Large intestine (tissue), 3 donors: ENCODE measurements at regions not wholly inside any gene's neighbourhood (a gene's known extent, or its start where the extent isn't known, plus 50 kb on each side); places are given as distances from the start of the nearest gene placed in this dataset.
A peak's percentile ranks its signal among the peaks of the same experiment; 100 is the strongest.

Experiments used
- DNase-seq, 2 donors: peaks; one replicate each; pipeline versions ENCODE4 v3.0.0 to v3.0.0-alpha.2; 2013
- H3K27ac ChIP-seq: one replicate; pipeline ENCODE4 v1.5.1; 2013; ENCODE audit warnings: low read length
- H3K27me3 ChIP-seq: 2 replicates; pipeline ENCODE4 v1.6.1; 2013; ENCODE audit warnings: low read length; ENCODE audit not compliant: control insufficient read depth, insufficient read depth
- H3K36me3 ChIP-seq: 2 replicates; pipeline ENCODE4 v1.6.1; 2013; ENCODE audit warnings: low read length; ENCODE audit not compliant: control insufficient read depth, insufficient read depth
- H3K4me1 ChIP-seq: one replicate; pipeline ENCODE4 v1.6.1; 2013; ENCODE audit warnings: low read length; ENCODE audit not compliant: control insufficient read depth, insufficient read depth
- H3K4me3 ChIP-seq: one replicate; pipeline ENCODE4 v1.5.1; 2013; ENCODE audit warnings: low read length
- H3K9me3 ChIP-seq: one replicate; pipeline ENCODE4 v1.6.1; 2013; ENCODE audit warnings: mild to moderate bottlenecking, low read depth, low read length, moderate library complexity; ENCODE audit not compliant: control insufficient read depth
- WGBS: methylation state at CpG from one replicate; pipeline ENCODE4 v1.1.5; 2013; ENCODE audit warnings: low lambda C conversion rate; ENCODE audit not compliant: insufficient coverage; 5-methylcytosine and 5-hydroxymethylcytosine counted together

- 84% methylated on average over 2 of the region's 13 CpGs for WGBS
- DNase-seq, result no peak
- Histone ChIP-seq H3K27ac (no peak overlapping the region), H3K4me1 (peaks cover 6% of the 10 kb centered on the region), H3K4me3 (peak overlapping the region; percentile 22), H3K9me3 (no peaks in the 10 kb centered on the region), H3K27me3 (peaks cover 65% of the 10 kb centered on the region), H3K36me3 (no peaks in the 10 kb centered on the region)
Observed at GRCh38 chr17:77888242-77889134, 70.0 kb upstream of the TNRC6C start.

- 80% methylated on average over 2 of the region's 4 CpGs for WGBS
- no peak for DNase-seq
- H3K36me3 ChIP-seq, result no peaks in the 10 kb centered on the region
- H3K27ac ChIP-seq, result no peak overlapping the region
- H3K4me3 ChIP-seq, result no peak overlapping the region
- peaks cover 6% of the 10 kb centered on the region for H3K4me1 ChIP-seq
- H3K9me3 ChIP-seq, result no peaks in the 10 kb centered on the region
- peaks cover 63% of the 10 kb centered on the region for H3K27me3 ChIP-seq
Observed at GRCh38 chr17:77889135-77889505, 69.4 kb upstream of the TNRC6C start.

GRCh38 chr17:77889866-77890760, 68.4 kb upstream of the TNRC6C start:
- Histone ChIP-seq H3K36me3 (no peaks in the 10 kb centered on the region), H3K4me3 (no peak overlapping the region), H3K27me3 (peaks cover 59% of the 10 kb centered on the region), H3K9me3 (no peaks in the 10 kb centered on the region), H3K27ac (no peak overlapping the region), H3K4me1 (peaks cover 6% of the 10 kb centered on the region)
- WGBS, result no CpG with 5 or more reads among the region's 28 CpGs
- DNase-seq, result no peak

GRCh38 chr17:77890771-77891170, 67.7 kb upstream of the TNRC6C start:
- H3K27ac ChIP-seq, result no peak overlapping the region
- peaks cover 59% of the 10 kb centered on the region for H3K27me3 ChIP-seq
- H3K9me3 ChIP-seq, result no peaks in the 10 kb centered on the region
- WGBS, result no CpG with 5 or more reads among the region's 3 CpGs
- no peak overlapping the region for H3K4me3 ChIP-seq
- no peak for DNase-seq
- no peaks in the 10 kb centered on the region for H3K36me3 ChIP-seq
- peaks cover 6% of the 10 kb centered on the region for H3K4me1 ChIP-seq

GRCh38 chr17:77891602-77892001, 66.9 kb upstream of the TNRC6C start:
- H3K27me3 ChIP-seq, result peaks cover 52% of the 10 kb centered on the region

GRCh38 chr17:77892031-77892430, 66.5 kb upstream of the TNRC6C start:
- no peak overlapping the region for H3K27ac ChIP-seq
- H3K27me3 ChIP-seq, result peaks cover 48% of the 10 kb centered on the region
- H3K4me1 ChIP-seq, result peaks cover 6% of the 10 kb centered on the region
- H3K9me3 ChIP-seq, result no peaks in the 10 kb centered on the region
- H3K4me3 ChIP-seq, result no peak overlapping the region
- H3K36me3 ChIP-seq, result no peaks in the 10 kb centered on the region
- DNase-seq, result no peak
- WGBS, result no CpG with 5 or more reads among the region's 7 CpGs

More at GRCh38 chr17:77891602-77892001, 66.9 kb upstream of the TNRC6C start:
- no peaks in the 10 kb centered on the region for H3K9me3 ChIP-seq
- no peak overlapping the region for H3K4me3 ChIP-seq
- no peak for DNase-seq
- H3K4me1 ChIP-seq, result peaks cover 6% of the 10 kb centered on the region
- no peak overlapping the region for H3K27ac ChIP-seq
- WGBS, result no CpG with 5 or more reads among the region's 8 CpGs
- no peaks in the 10 kb centered on the region for H3K36me3 ChIP-seq

- Histone ChIP-seq H3K36me3 (no peaks in the 10 kb centered on the region), H3K4me1 (peaks cover 1% of the 10 kb centered on the region), H3K27me3 (peaks cover 42% of the 10 kb centered on the region), H3K9me3 (no peaks in the 10 kb centered on the region), H3K27ac (no peak overlapping the region), H3K4me3 (no peak overlapping the region)
- no peak for DNase-seq
- 67% methylated on average over 1 of the region's 22 CpGs for WGBS
Observed at GRCh38 chr17:77892469-77893143, 65.9 kb upstream of the TNRC6C start.

GRCh38 chr17:77893144-77894044, 65.1 kb upstream of the TNRC6C start:
- WGBS, result no CpG with 5 or more reads among the region's 23 CpGs
- DNase-seq, result no peak

GRCh38 chr17:77894126-77894956, 64.2 kb upstream of the TNRC6C start:
- WGBS, result no CpG with 5 or more reads among the region's 14 CpGs
- no peak for DNase-seq
- H3K27me3 ChIP-seq, result peaks cover 39% of the 10 kb centered on the region

More at GRCh38 chr17:77893144-77894044, 65.1 kb upstream of the TNRC6C start:
- Histone ChIP-seq H3K36me3 (no peaks in the 10 kb centered on the region), H3K4me1 (no peaks in the 10 kb centered on the region), H3K9me3 (no peaks in the 10 kb centered on the region), H3K4me3 (no peak overlapping the region), H3K27ac (no peak overlapping the region), H3K27me3 (peaks cover 40% of the 10 kb centered on the region)

More at GRCh38 chr17:77894126-77894956, 64.2 kb upstream of the TNRC6C start:
- H3K9me3 ChIP-seq, result no peaks in the 10 kb centered on the region
- no peak overlapping the region for H3K27ac ChIP-seq
- no peaks in the 10 kb centered on the region for H3K4me1 ChIP-seq
- no peaks in the 10 kb centered on the region for H3K36me3 ChIP-seq
- H3K4me3 ChIP-seq, result no peak overlapping the region
